ENCODE measurements at regions not wholly inside any gene's neighbourhood (a gene's known extent, or its start where the extent isn't known, plus 50 kb on each side); places are given as distances from the start of the nearest gene placed in this dataset.

DNA sequence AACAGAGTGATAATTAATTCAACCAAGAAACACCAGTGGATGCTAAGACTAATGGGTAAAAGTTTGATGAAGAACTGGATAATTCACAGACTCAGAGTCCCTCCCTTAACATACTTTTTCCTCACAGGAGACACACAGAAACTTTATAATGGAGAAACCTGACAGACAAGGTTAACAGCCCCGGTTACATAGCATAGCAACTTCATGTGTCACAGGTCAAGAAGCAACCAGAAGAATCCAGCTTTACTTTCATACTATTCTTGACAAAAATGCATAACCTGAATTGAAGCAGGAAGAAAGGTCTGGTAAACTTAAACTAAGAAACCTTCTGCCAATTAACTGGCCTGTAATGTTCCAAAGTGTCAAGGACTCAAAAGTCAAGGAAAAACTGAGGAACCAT is 375.9 kb downstream of the RNF144B start:
- TF ChIP-seq, protein P1, sequence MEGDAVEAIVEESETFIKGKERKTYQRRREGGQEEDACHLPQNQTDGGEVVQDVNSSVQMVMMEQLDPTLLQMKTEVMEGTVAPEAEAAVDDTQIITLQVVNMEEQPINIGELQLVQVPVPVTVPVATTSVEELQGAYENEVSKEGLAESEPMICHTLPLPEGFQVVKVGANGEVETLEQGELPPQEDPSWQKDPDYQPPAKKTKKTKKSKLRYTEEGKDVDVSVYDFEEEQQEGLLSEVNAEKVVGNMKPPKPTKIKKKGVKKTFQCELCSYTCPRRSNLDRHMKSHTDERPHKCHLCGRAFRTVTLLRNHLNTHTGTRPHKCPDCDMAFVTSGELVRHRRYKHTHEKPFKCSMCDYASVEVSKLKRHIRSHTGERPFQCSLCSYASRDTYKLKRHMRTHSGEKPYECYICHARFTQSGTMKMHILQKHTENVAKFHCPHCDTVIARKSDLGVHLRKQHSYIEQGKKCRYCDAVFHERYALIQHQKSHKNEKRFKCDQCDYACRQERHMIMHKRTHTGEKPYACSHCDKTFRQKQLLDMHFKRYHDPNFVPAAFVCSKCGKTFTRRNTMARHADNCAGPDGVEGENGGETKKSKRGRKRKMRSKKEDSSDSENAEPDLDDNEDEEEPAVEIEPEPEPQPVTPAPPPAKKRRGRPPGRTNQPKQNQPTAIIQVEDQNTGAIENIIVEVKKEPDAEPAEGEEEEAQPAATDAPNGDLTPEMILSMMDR (IDR thresholded peaks at IDR 0.05; ENCODE audit: borderline replicate concordance, extremely low read depth, low read length, poor library complexity, severe bottlenecking): no peak
- TF ChIP-seq EZH2 (IDR thresholded peaks at IDR 0.05; ENCODE audit: borderline replicate concordance, low read depth, low read length, severe bottlenecking): no peak
